Fibroblast of pulmonary artery (primary cell): ENCODE measurements at regions not wholly inside any gene's neighbourhood (a gene's known extent, or its start where the extent isn't known, plus 50 kb on each side); places are given as distances from the start of the nearest gene placed in this dataset.
"Not testable (repeated sequence)": the region's sequence is repeated elsewhere in the genome, so short reads cannot be mapped to it uniquely, and the experiment has no call there.

Source experiments
- DNase-seq: peaks from one replicate; pipeline ENCODE4 v3.0.0-alpha.2; 2010; ENCODE audit warnings: low read depth
- H3K4me3 ChIP-seq: replicated peaks from 2 replicates; pipeline ENCODE4 v1.5.1; 2011; ENCODE audit warnings: low read depth, mild to moderate bottlenecking, control low read depth, low read length, moderate library complexity
- TF ChIP-seq, protein P1 (sequence below): IDR thresholded peaks from 2 replicates; pipeline ENCODE4 v1.5.1; 2011; ENCODE audit warnings: mild to moderate bottlenecking, control low read depth, low read length, inconsistent platforms; ENCODE audit errors: missing control alignments

DNA sequence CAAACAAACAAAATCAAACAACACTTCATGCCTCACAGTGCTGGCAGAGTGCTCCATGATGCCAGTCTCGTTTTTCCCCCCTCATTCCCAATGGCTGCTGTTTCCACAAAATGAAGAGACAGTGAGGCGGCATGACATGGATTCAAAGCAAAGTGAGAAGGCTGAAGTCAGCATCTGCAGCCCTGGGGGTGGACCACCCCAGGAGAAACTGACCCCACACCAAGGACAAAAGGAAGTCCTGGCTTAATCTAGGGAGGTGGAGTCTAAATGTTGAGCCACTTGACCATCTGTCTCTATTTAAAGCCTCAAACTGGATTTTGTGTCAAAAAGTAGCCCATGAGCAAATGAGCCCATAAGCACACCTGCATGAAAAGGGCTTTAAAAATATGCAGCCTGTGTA, 151.2 kb upstream of the RORA start:
- TF ChIP-seq, protein P1, sequence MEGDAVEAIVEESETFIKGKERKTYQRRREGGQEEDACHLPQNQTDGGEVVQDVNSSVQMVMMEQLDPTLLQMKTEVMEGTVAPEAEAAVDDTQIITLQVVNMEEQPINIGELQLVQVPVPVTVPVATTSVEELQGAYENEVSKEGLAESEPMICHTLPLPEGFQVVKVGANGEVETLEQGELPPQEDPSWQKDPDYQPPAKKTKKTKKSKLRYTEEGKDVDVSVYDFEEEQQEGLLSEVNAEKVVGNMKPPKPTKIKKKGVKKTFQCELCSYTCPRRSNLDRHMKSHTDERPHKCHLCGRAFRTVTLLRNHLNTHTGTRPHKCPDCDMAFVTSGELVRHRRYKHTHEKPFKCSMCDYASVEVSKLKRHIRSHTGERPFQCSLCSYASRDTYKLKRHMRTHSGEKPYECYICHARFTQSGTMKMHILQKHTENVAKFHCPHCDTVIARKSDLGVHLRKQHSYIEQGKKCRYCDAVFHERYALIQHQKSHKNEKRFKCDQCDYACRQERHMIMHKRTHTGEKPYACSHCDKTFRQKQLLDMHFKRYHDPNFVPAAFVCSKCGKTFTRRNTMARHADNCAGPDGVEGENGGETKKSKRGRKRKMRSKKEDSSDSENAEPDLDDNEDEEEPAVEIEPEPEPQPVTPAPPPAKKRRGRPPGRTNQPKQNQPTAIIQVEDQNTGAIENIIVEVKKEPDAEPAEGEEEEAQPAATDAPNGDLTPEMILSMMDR = no peak
- no peak for DNase-seq
- no peak overlapping the region for H3K4me3 ChIP-seq

DNA sequence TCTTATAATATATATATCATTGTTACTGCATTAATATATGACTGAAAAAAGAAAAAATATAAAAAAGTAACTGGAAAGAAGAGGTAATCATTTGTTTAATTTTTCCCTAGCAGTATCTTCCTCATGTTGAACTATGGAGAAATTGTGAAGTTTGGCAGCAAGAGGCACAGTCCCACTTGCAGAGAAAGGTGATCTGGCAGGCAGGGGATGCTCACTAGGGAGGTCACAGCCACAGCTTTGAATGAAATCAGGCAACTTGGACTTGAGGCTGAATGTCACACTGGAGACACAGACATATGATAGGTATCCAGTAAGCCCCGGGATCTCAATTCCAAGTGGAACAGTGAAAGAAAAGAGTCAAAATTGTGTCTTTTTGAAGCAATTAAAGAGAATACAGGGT, 149.9 kb upstream of the RORA start:
- DNase-seq = no peak
- no peak overlapping the region for H3K4me3 ChIP-seq
- TF ChIP-seq, protein P1 = no peak

- H3K4me3 ChIP-seq = no peak overlapping the region
- no peak for DNase-seq
- TF ChIP-seq, protein P1 = no peak
These were observed 147.9 kb upstream of the RORA start for GRCh38 chr15:61376961-61377360.

DNA sequence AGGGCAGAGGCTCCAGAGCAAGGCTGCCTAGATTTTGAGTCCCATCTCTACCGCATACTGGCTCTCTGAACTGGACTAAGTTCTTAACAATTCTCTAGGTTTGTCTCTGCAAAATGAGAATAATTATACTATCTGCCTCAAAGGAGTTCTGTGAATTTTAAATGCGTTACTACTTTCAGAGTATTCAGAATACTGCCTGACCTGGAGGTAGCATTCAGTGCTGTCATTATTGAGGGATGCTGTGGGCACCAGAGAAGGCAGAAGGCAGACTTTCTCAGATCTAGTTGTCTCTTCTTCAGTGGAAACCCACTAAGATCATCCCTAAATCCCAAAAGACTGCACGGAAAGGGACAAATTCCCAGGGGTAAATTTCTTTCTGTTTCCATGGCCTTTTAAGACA, 147.4 kb upstream of the RORA start:
- TF ChIP-seq, protein P1 = no peak
- no peak for DNase-seq
- H3K4me3 ChIP-seq = no peak overlapping the region

DNA sequence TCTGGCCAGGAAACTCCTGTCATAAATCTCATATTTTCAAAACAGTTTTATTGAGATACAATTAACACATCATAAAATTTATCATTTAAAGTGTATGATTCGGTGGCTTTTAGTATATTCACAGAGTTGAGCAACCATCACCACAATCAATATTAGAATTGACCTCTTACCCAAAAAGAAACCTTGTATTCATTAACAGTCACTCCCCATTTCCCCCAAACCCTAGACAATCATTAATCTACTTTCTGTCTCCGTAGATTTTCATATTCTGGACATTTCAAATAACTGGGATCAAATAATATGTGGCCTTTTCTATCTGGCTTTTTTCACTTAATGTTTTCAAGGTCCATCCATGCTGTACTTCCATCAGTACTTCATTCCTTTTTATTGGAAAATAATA, 145.7 kb upstream of the RORA start:
- no peak for DNase-seq
- TF ChIP-seq, protein P1 = no peak
- H3K4me3 ChIP-seq = no peak overlapping the region

- H3K4me3 ChIP-seq = no peak overlapping the region
- TF ChIP-seq, protein P1 = no peak
- no peak for DNase-seq
These were observed 138.9 kb upstream of the RORA start for GRCh38 chr15:61367953-61368352.

DNA sequence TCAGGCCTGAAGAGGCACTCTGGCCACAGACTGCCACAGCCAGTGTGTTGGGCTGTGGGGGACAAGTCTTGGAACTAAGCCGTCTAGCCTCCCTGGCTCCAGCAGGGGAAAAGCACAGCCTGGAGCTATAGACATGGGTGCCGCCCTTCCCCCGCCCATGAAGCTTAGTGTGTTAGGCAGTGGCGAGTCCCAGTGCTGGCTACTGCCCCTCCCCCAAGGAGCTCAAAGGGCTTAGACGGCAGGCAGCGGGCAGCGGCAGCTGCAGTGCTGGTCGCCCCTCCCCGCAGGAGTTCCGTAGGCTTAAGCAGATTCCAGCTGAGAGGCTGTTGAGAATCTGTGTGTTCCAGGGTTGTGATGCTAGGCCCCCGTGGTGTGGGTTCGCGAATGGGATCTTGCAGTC, 135.8 kb upstream of the RORA start:
- TF ChIP-seq, protein P1 = no peak
- no peak for DNase-seq
- H3K4me3 ChIP-seq = no peak overlapping the region

GRCh38 chr15:61362912-61363311, 133.8 kb upstream of the RORA start:
- not testable (repeated sequence) for H3K4me3 ChIP-seq, DNase-seq
